A549 (cell line): ENCODE measurements at regions not wholly inside any gene's neighbourhood (a gene's known extent, or its start where the extent isn't known, plus 50 kb on each side); places are given as distances from the start of the nearest gene placed in this dataset.

Experiments
- PHF8 ChIP-seq: fragments of 200-600 bp; sonication (generic); IDR thresholded peaks from 2 replicates; pipeline ENCODE4 v1.6.1; 2016; ENCODE audit warnings: low read depth, mild to moderate bottlenecking, antibody characterized with exemption, moderate library complexity, borderline replicate concordance
- TF ChIP-seq, protein P1 (sequence below): fragments of >200 bp; sonication (Bioruptor Twin); formaldehyde crosslinking; IDR thresholded peaks from 3 replicates; pipeline ENCODE4 v1.5.1; 2016

DNA sequence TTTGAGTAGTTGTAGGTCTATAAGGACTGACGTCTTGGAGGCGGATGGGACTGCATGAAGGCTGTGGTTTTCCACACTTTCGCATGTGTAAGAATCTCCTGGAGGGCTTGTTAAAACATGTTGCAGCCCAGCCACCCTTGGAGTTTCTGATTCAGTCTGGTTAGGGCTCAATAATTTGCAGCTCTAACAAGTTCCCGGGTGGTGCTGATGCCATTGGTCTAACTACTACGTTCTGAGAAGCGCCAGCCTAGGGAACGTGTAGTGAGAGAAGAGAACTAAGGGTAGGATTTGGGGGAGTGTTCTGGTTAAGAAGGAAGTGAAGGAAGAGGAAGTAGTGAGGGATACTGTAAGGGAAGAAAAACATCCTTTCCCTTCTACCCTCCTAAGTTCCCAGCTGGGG, 138.9 kb downstream of the LARP7 start:
- no peak for TF ChIP-seq PHF8
- TF ChIP-seq, protein P1, sequence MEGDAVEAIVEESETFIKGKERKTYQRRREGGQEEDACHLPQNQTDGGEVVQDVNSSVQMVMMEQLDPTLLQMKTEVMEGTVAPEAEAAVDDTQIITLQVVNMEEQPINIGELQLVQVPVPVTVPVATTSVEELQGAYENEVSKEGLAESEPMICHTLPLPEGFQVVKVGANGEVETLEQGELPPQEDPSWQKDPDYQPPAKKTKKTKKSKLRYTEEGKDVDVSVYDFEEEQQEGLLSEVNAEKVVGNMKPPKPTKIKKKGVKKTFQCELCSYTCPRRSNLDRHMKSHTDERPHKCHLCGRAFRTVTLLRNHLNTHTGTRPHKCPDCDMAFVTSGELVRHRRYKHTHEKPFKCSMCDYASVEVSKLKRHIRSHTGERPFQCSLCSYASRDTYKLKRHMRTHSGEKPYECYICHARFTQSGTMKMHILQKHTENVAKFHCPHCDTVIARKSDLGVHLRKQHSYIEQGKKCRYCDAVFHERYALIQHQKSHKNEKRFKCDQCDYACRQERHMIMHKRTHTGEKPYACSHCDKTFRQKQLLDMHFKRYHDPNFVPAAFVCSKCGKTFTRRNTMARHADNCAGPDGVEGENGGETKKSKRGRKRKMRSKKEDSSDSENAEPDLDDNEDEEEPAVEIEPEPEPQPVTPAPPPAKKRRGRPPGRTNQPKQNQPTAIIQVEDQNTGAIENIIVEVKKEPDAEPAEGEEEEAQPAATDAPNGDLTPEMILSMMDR = no peak
